Activated naive CD4-positive, alpha-beta T cell treated with anti-CD3 and anti-CD28 coated beads for 36 hours (primary cell): ENCODE measurements at regions not wholly inside any gene's neighbourhood (a gene's known extent, or its start where the extent isn't known, plus 50 kb on each side); places are given as distances from the start of the nearest gene placed in this dataset.

Experiments used
- CTCF ChIA-PET: fragments of 350-600 bp; sonication (Branson Sonifier 250); formaldehyde crosslinking; loops from one replicate; lab custom pipeline; 2021; ENCODE audit warnings: antibody characterized with exemption; lab: Charles Lee
- DNase-seq: peaks from one replicate; pipeline ENCODE4 v3.0.0-alpha.2; 2020
- H3K27ac Mint-ChIP-seq: one replicate; pipeline ENCODE4 v1.8.0; 2021; ENCODE audit warnings: mild to moderate bottlenecking, mixed read lengths
- H3K27me3 Mint-ChIP-seq: one replicate; pipeline ENCODE4 v1.8.0; 2021; ENCODE audit warnings: low read depth, mixed read lengths
- H3K36me3 Mint-ChIP-seq: one replicate; pipeline ENCODE4 v1.8.0; 2021; ENCODE audit warnings: low read depth, mixed read lengths
- H3K4me1 Mint-ChIP-seq: one replicate; pipeline ENCODE4 v1.8.0; 2021; ENCODE audit warnings: low read depth, mixed read lengths
- H3K4me3 Mint-ChIP-seq: one replicate; pipeline ENCODE4 v1.8.0; 2021; ENCODE audit warnings: mild to moderate bottlenecking, moderate library complexity, mixed read lengths
- H3K9me3 Mint-ChIP-seq: one replicate; pipeline ENCODE4 v1.8.0; 2021; ENCODE audit warnings: mixed read lengths
- intact Hi-C: fragments of 100-400 bp; cut with micrococcal nuclease; formaldehyde crosslinking; loops from one replicate; pipeline ENCODE4 v1.15.1; 2023

GRCh38 chr2:156673333-156673615 is 237.1 kb downstream of the GPD2 start:
- H3K36me3 Mint-ChIP-seq: no peaks in the 10 kb centered on the region
- no peak overlapping the region for H3K4me3 Mint-ChIP-seq
- no peak for DNase-seq
- intact Hi-C loops: no loop called here
- H3K9me3 Mint-ChIP-seq: peaks cover 5% of the 10 kb centered on the region
- H3K27me3 Mint-ChIP-seq: peaks cover 3% of the 10 kb centered on the region
- H3K4me1 Mint-ChIP-seq: no peaks in the 10 kb centered on the region
- H3K27ac Mint-ChIP-seq: no peak overlapping the region
- CTCF ChIA-PET: no interaction called here

- H3K27me3 Mint-ChIP-seq: no peaks in the 10 kb centered on the region
- intact Hi-C loops: no loop called here
- H3K4me3 Mint-ChIP-seq: no peak overlapping the region
- H3K4me1 Mint-ChIP-seq: no peaks in the 10 kb centered on the region
- H3K36me3 Mint-ChIP-seq: no peaks in the 10 kb centered on the region
- no peak for DNase-seq
- CTCF ChIA-PET: no interaction called here
- H3K9me3 Mint-ChIP-seq: peaks cover 2% of the 10 kb centered on the region
- H3K27ac Mint-ChIP-seq: no peak overlapping the region
Observed at GRCh38 chr2:156673981-156674380, 237.8 kb downstream of the GPD2 start.

DNA sequence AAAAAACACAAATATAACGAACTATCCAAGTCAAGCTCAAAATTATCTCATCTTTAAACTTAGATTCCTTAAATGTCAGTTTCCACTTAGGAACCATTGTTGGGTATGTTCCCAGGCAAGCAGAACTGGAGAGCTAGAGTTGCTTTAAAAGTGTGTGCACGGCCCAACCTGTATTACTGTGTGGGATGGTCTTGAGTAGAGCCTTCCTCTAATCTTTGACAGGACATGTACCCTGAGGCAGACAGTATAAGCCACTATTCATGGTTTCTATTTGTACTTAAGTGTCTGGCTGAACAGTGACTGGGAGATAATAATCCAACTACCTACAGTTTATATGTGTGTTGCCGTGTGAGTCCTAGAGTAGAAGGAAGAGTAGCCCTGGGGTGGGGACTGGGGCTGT is 239.7 kb downstream of the GPD2 start:
- no peak overlapping the region for H3K27ac Mint-ChIP-seq
- no peaks in the 10 kb centered on the region for H3K4me1 Mint-ChIP-seq
- no peaks in the 10 kb centered on the region for H3K36me3 Mint-ChIP-seq
- no peaks in the 10 kb centered on the region for H3K27me3 Mint-ChIP-seq
- intact Hi-C loops: no loop called here
- no peak for DNase-seq
- H3K9me3 Mint-ChIP-seq: no peaks in the 10 kb centered on the region
- no peak overlapping the region for H3K4me3 Mint-ChIP-seq
- CTCF ChIA-PET: no interaction called here

DNA sequence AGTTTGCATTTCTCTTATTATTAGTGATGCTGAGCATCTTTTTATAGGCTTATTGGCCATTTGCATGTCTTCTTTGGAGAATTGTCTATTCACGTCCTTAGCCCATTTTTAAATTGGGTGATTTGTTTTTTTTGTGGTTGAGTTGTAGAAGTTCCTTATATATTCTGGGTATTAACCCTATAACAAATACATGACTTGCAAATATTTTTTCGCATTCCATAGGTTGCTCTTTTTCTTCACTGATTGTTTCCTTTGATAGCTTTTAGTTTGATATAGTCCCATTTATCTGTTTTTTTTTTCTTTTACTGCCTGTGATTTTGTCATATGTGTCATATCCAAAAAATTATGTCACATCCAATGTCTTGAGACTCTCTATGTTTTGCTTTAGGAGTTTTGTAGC is 243.6 kb downstream of the GPD2 start:
- no peaks in the 10 kb centered on the region for H3K4me1 Mint-ChIP-seq

DNA sequence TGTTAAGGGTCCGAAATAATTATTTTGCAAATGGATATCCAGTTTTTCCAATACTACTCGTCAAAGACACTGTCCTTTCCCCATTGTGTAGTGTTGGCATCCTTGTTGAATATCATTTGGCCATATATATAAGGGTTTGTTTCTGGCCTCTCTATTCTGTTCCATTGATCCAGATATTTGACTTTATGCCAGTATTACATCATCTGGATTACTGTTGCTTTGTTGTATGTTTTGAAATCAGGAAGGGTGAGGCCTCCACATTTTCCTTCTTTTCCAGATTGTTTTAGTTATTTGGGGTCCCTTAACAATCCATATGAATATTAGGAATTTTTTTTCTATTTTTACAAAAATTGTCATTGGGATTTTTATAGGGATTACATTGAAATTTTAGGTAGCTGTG is 244.1 kb downstream of the GPD2 start:
- H3K27me3 Mint-ChIP-seq: no peaks in the 10 kb centered on the region
- CTCF ChIA-PET: no interaction called here
- no peak overlapping the region for H3K27ac Mint-ChIP-seq
- no peak for DNase-seq
- H3K4me1 Mint-ChIP-seq: no peaks in the 10 kb centered on the region
- H3K4me3 Mint-ChIP-seq: no peak overlapping the region
- intact Hi-C loops: no loop called here
- no peaks in the 10 kb centered on the region for H3K9me3 Mint-ChIP-seq
- no peaks in the 10 kb centered on the region for H3K36me3 Mint-ChIP-seq

More for the DNA sequence above, 243.6 kb downstream of the GPD2 start:
- Mint-ChIP-seq H3K9me3 (no peaks in the 10 kb centered on the region), H3K27ac (no peak overlapping the region), H3K27me3 (no peaks in the 10 kb centered on the region), H3K4me3 (no peak overlapping the region), H3K36me3 (no peaks in the 10 kb centered on the region)
- CTCF ChIA-PET: no interaction called here
- no peak for DNase-seq
- intact Hi-C loops: no loop called here

DNA sequence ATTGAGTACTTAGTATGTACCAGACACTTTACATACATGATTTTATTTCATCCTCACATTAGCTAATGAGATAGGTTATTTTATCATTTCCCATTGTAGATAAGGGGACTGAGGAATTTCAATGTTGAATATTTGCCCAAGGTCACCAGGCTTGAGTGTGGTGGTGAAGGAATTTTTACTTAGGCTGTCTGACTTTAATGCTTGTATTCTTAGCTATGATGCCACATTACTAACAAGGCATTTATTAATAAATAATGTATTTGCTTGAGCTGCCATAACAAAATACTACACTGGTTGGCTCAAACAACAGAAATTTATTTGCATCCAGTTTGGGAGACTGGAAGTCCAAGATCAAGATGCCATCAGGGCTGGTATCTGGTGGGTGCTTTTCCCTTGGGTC is 250.9 kb downstream of the GPD2 start:
- Mint-ChIP-seq H3K27ac (no peak overlapping the region), H3K4me3 (no peak overlapping the region), H3K36me3 (no peaks in the 10 kb centered on the region), H3K9me3 (no peaks in the 10 kb centered on the region), H3K27me3 (peaks cover 3% of the 10 kb centered on the region), H3K4me1 (no peaks in the 10 kb centered on the region)
- CTCF ChIA-PET: no interaction called here
- intact Hi-C loops: no loop called here
- no peak for DNase-seq

DNA sequence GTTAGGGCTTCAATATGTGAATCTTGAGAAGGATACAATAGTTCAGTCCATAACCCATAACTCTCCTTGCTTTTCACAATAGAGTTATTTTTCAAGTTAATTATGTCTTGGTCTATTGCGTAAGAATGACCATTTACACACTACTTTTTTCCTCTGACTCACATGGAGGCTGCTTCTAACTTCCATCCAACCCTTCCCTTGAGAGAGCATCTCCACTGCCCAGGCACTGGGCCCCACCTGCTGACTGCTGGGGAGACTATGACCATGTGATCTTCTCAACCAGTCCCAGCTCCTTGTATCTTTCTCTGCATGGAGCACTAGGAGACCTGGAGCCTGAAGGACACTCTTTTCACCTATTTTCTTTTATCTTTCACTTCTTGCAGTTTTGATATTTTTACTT is 251.5 kb downstream of the GPD2 start:
- Mint-ChIP-seq H3K27ac (no peak overlapping the region), H3K4me1 (no peaks in the 10 kb centered on the region), H3K27me3 (peaks cover 3% of the 10 kb centered on the region), H3K4me3 (no peak overlapping the region), H3K9me3 (no peaks in the 10 kb centered on the region), H3K36me3 (no peaks in the 10 kb centered on the region)
- CTCF ChIA-PET: no interaction called here
- no peak for DNase-seq
- intact Hi-C loops: no loop called here

GRCh38 chr2:156689939-156690338 is 253.8 kb downstream of the GPD2 start:
- no peaks in the 10 kb centered on the region for H3K9me3 Mint-ChIP-seq
- H3K36me3 Mint-ChIP-seq: no peaks in the 10 kb centered on the region
- H3K4me3 Mint-ChIP-seq: no peak overlapping the region
- H3K27me3 Mint-ChIP-seq: peaks cover 3% of the 10 kb centered on the region
- H3K4me1 Mint-ChIP-seq: no peaks in the 10 kb centered on the region
- DNase-seq: no peak
- no peak overlapping the region for H3K27ac Mint-ChIP-seq
- CTCF ChIA-PET: interaction anchor here (0.7 kb wide), 1 partner anchor 96 kb away, joined by 6 read pairs; no protein-coding TSS in a partner anchor
- intact Hi-C loops: loop anchor here (1.0 kb wide), 1 partner anchor 74 kb away; no protein-coding TSS in a partner anchor

DNA sequence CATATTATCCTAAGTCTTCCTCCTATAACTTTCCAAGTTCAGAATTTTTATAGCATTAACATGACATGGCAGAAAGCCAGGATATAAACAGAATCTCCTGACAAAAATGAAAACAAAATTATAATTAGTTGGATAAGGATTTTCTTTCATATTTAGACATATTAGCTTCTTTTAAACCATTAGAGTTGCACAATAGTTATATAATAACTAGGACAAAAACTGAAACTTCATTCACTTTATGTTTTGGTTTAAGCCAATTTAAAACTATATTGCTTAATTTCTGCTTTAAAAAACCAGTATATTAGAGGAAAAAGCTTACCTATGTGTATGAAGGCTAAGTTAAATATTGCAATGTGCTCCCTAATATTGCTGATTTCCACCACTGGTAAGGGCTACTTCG is 254.8 kb downstream of the GPD2 start:
- peaks cover 3% of the 10 kb centered on the region for H3K27me3 Mint-ChIP-seq
- intact Hi-C loops: no loop called here
- no peaks in the 10 kb centered on the region for H3K9me3 Mint-ChIP-seq
- no peaks in the 10 kb centered on the region for H3K36me3 Mint-ChIP-seq
- CTCF ChIA-PET: interaction anchor here (0.6 kb wide), 1 partner anchor 569 kb away, joined by 4 read pairs; no protein-coding TSS in a partner anchor
- no peak for DNase-seq
- H3K4me3 Mint-ChIP-seq: no peak overlapping the region
- no peaks in the 10 kb centered on the region for H3K4me1 Mint-ChIP-seq
- no peak overlapping the region for H3K27ac Mint-ChIP-seq

GRCh38 chr2:156695020-156695419 is 258.8 kb downstream of the GPD2 start:
- Mint-ChIP-seq H3K4me1 (no peaks in the 10 kb centered on the region), H3K27ac (no peak overlapping the region), H3K36me3 (no peaks in the 10 kb centered on the region), H3K27me3 (peaks cover 2% of the 10 kb centered on the region), H3K9me3 (no peaks in the 10 kb centered on the region), H3K4me3 (no peak overlapping the region)
- intact Hi-C loops: no loop called here
- DNase-seq: no peak
- CTCF ChIA-PET: no interaction called here

DNA sequence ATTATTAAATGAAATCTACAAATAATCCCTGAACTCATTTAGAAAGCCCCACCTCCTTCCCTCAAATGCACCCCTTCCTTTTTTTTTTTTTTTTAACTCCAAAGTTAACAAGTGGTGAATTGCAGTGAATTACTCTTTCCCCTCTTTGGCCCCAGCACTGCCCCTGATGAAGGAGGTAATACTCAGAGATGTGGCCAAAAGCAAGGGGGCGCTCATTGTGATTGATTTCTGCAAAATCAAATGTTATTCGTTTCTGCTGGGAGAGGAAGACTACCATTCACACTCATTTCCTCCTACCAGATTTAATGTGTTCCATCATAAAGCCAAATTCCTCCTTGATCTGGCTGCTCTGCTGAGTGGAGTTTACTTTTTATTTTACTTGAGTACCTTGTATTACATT is 259.4 kb downstream of the GPD2 start:
- no peak overlapping the region for H3K4me3 Mint-ChIP-seq
- no peaks in the 10 kb centered on the region for H3K4me1 Mint-ChIP-seq
- no peak for DNase-seq
- intact Hi-C loops: no loop called here
- H3K27ac Mint-ChIP-seq: no peak overlapping the region
- H3K36me3 Mint-ChIP-seq: no peaks in the 10 kb centered on the region
- no peaks in the 10 kb centered on the region for H3K9me3 Mint-ChIP-seq
- no peaks in the 10 kb centered on the region for H3K27me3 Mint-ChIP-seq
- CTCF ChIA-PET: no interaction called here

GRCh38 chr2:156697906-156698305 is 261.7 kb downstream of the GPD2 start:
- Mint-ChIP-seq H3K4me3 (no peak overlapping the region), H3K9me3 (no peaks in the 10 kb centered on the region), H3K4me1 (no peaks in the 10 kb centered on the region), H3K27me3 (peaks cover 6% of the 10 kb centered on the region), H3K27ac (no peak overlapping the region), H3K36me3 (no peaks in the 10 kb centered on the region)
- no peak for DNase-seq
- CTCF ChIA-PET: no interaction called here
- intact Hi-C loops: no loop called here

GRCh38 chr2:156700681-156701080 is 264.5 kb downstream of the GPD2 start:
- CTCF ChIA-PET: no interaction called here
- intact Hi-C loops: no loop called here
- Mint-ChIP-seq H3K4me3 (no peak overlapping the region), H3K9me3 (no peaks in the 10 kb centered on the region), H3K27ac (no peak overlapping the region), H3K27me3 (peaks cover 6% of the 10 kb centered on the region), H3K36me3 (no peaks in the 10 kb centered on the region), H3K4me1 (no peaks in the 10 kb centered on the region)
- DNase-seq: no peak

DNA sequence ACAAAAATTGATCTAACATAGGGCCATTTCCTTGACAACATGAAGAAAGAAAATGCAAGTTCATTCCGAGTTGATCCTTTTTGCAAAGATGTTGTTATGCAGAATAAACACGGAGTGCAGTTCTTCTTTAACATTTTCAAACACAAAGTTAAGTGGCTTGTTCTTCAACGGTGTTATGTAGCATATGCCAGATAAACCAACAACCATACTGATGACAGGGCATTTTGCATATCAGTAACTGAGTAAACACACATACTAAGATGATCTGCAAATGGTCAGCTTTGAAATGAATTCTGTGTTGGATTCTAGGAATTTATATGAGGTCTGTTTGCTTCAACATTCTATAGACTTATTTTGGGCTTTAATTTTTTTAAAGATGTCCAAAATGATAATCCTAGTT is 266.4 kb downstream of the GPD2 start:
- Mint-ChIP-seq H3K4me3 (no peak overlapping the region), H3K27ac (no peak overlapping the region), H3K4me1 (no peaks in the 10 kb centered on the region), H3K36me3 (no peaks in the 10 kb centered on the region), H3K9me3 (no peaks in the 10 kb centered on the region), H3K27me3 (peaks cover 6% of the 10 kb centered on the region)
- intact Hi-C loops: no loop called here
- no peak for DNase-seq
- CTCF ChIA-PET: no interaction called here
